CD4-positive, alpha-beta T cell treated with Interleukin-1 beta for 1 hour (primary cell): ENCODE measurements at regions not wholly inside any gene's neighbourhood (a gene's known extent, or its start where the extent isn't known, plus 50 kb on each side); places are given as distances from the start of the nearest gene placed in this dataset.
A peak's percentile ranks its signal among the peaks of the same experiment; 100 is the strongest.
"Not testable (repeated sequence)": the region's sequence is repeated elsewhere in the genome, so short reads cannot be mapped to it uniquely, and the experiment has no call there.

ENCODE experiments used
- DNase-seq, 2 donors: peaks; one replicate each; pipeline ENCODE4 v3.0.0-alpha.2; 2020 to 2022

GRCh38 chr6:168369786-168370185, 50.2 kb upstream of the DACT2 start:
- no peak for DNase-seq

GRCh38 chr6:168370310-168370991, 50.9 kb upstream of the DACT2 start:
- DNase-seq = peak; percentile 15 to 42

- DNase-seq = no peak
Measured at GRCh38 chr6:168371185-168371584, 51.6 kb upstream of the DACT2 start.

- no peak for DNase-seq
Measured at GRCh38 chr6:168371618-168371980, 52.0 kb upstream of the DACT2 start.

GRCh38 chr6:168371981-168372711, 52.6 kb upstream of the DACT2 start:
- no peak for DNase-seq

GRCh38 chr6:168372889-168373288, 53.3 kb upstream of the DACT2 start:
- DNase-seq = no peak

- no peak for DNase-seq
Measured at GRCh38 chr6:168373389-168373788, 53.8 kb upstream of the DACT2 start.

- no peak for DNase-seq
Measured at GRCh38 chr6:168374051-168374502, 54.5 kb upstream of the DACT2 start.

GRCh38 chr6:168374541-168375071, 55.0 kb upstream of the DACT2 start:
- DNase-seq = no peak

- DNase-seq = no peak
Measured at GRCh38 chr6:168376120-168376519, 56.5 kb upstream of the DACT2 start.

GRCh38 chr6:168376811-168377483, 57.4 kb upstream of the DACT2 start:
- DNase-seq = no peak

GRCh38 chr6:168377484-168377855, 57.9 kb upstream of the DACT2 start:
- DNase-seq = no peak

- DNase-seq = no peak
Measured at GRCh38 chr6:168377856-168378832, 58.6 kb upstream of the DACT2 start.

- DNase-seq = not testable (repeated sequence)
Measured at GRCh38 chr6:168379579-168379978, 60.0 kb upstream of the DACT2 start.

- DNase-seq = not testable (repeated sequence)
Measured at GRCh38 chr6:168380166-168380955, 60.6 kb upstream of the SMOC2 start.

GRCh38 chr6:168380956-168381605, 59.9 kb upstream of the SMOC2 start:
- DNase-seq = no peak

- no peak for DNase-seq
Measured at GRCh38 chr6:168381726-168382458, 59.1 kb upstream of the SMOC2 start.

- DNase-seq = no peak
Measured at GRCh38 chr6:168383062-168383854, 57.7 kb upstream of the SMOC2 start.
